ENCODE measurements at regions not wholly inside any gene's neighbourhood (a gene's known extent, or its start where the extent isn't known, plus 50 kb on each side); places are given as distances from the start of the nearest gene placed in this dataset.

DNA sequence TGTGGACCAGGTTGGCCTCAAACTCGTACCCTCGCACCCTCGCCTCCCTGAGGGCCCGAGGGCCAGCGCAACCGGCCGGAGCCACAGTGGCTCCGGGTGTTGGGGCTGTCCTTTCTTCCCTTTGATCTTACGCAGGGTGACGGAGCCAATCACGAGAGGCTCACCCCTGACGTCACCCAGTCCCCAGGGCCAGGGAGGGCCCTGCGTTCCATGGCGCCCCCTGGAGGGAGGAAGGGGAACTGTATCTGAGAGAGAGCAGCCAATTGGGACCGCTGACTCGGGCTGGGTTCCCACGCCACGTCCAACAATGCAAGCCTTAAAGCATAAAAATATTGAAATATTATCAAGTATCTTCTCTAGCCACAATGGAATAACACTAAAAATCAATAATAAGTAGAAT lies 432.8 kb upstream of the LRRTM4 start:
- Histone ChIP-seq H3K79me1 (ENCODE audit: insufficient read depth, low read depth, low read length, poor library complexity, severe bottlenecking) (no peaks in the 10 kb centered on the region), H3K4me1 (ENCODE audit: insufficient read depth, low read length) (no peaks in the 10 kb centered on the region), H3K79me2 (ENCODE audit: insufficient read depth, low read length) (no peaks in the 10 kb centered on the region), H2BK120ac (ENCODE audit: low read depth, low read length, poor library complexity, severe bottlenecking) (no peak overlapping the region), H3K23me2 (ENCODE audit: insufficient read length, low read depth, low read length, poor library complexity, severe bottlenecking) (no peaks in the 10 kb centered on the region), H3T11ph (ENCODE audit: low read length) (no peak overlapping the region), H2BK15ac (ENCODE audit: low read depth, low read length) (no peak overlapping the region), H4K20me1 (ENCODE audit: control insufficient read depth, insufficient read depth, insufficient read length) (no peaks in the 10 kb centered on the region), H3K9me3 (ENCODE audit: control insufficient read depth, low read depth, low read length) (no peaks in the 10 kb centered on the region), H4K8ac (replicated peaks; ENCODE audit: insufficient read length, low read depth, low read length) (no peak overlapping the region), H3K14ac (ENCODE audit: insufficient read depth, low read length) (no peak overlapping the region), H3K23ac (ENCODE audit: insufficient read length, low read depth, low read length) (no peak overlapping the region), H3K27ac (ENCODE audit: insufficient read length, low read depth, low read length) (no peak overlapping the region), H2BK20ac (ENCODE audit: low read depth, low read length, poor library complexity, severe bottlenecking) (no peak overlapping the region), H2BK5ac (ENCODE audit: insufficient read length, low read length) (no peak overlapping the region), H3K9ac (ENCODE audit: extremely low read depth, insufficient read length, low read length) (no peak overlapping the region), H2AFZ (ENCODE audit: low read length) (no peak overlapping the region), H3K27me3 (ENCODE audit: insufficient read depth, low read length) (no peaks in the 10 kb centered on the region), H2AK5ac (ENCODE audit: insufficient read length, low read length) (no peak overlapping the region), H4K91ac (ENCODE audit: insufficient read length, low read depth, low read length) (no peak overlapping the region), H3K56ac (ENCODE audit: insufficient read length, low read depth, low read length) (no peak overlapping the region), H2BK12ac (ENCODE audit: insufficient read length, low read depth, low read length) (no peak overlapping the region), H3K18ac (ENCODE audit: insufficient read length, low read depth, low read length) (no peak overlapping the region), H3K4me2 (ENCODE audit: insufficient read depth, insufficient read length, low read length) (no peak overlapping the region), H4K5ac (ENCODE audit: insufficient read length, low read depth, low read length) (no peak overlapping the region), H3K4ac (ENCODE audit: low read depth, low read length) (no peak overlapping the region)
- H3K27ac Mint-ChIP-seq = no peak overlapping the region
- peaks cover 0 to 7% (median 0%) of the 10 kb centered on the region in 3 experiments; a peak in 2 of 7 replicates for H3K36me3 Mint-ChIP-seq (ENCODE audit: insufficient read depth in 1 of 3, low read depth in 3 of 3)
- no peak overlapping the region for H3K4me3 Mint-ChIP-seq
- H3K27me3 Mint-ChIP-seq (ENCODE audit: low read depth) = no peaks in the 10 kb centered on the region
- H3K9me3 Mint-ChIP-seq = peaks cover 0 to 9% of the 10 kb centered on the region in 2 experiments; a peak in 3 of 5 replicates
- DNase-seq = no peak
- peak; percentile 59 for TF ChIP-seq CTCF (conservative IDR thresholded peaks at IDR 0.05)
- H3K4me1 Mint-ChIP-seq = no peaks in the 10 kb centered on the region
- no CpG with 5 or more reads among the region's 18 CpGs for WGBS (ENCODE audit: extremely low coverage, insufficient read length, low lambda C conversion rate)

Data from H9 (cell line).